ENCODE measurements at regions not wholly inside any gene's neighbourhood (a gene's known extent, or its start where the extent isn't known, plus 50 kb on each side); places are given as distances from the start of the nearest gene placed in this dataset.
"Not testable (repeated sequence)": the region's sequence is repeated elsewhere in the genome, so short reads cannot be mapped to it uniquely, and the experiment has no call there.

- no peak for DNase-seq (ENCODE audit: low read depth)
These were observed 892.1 kb upstream of the INTU start for GRCh38 chr4:126740687-126741086.

DNA sequence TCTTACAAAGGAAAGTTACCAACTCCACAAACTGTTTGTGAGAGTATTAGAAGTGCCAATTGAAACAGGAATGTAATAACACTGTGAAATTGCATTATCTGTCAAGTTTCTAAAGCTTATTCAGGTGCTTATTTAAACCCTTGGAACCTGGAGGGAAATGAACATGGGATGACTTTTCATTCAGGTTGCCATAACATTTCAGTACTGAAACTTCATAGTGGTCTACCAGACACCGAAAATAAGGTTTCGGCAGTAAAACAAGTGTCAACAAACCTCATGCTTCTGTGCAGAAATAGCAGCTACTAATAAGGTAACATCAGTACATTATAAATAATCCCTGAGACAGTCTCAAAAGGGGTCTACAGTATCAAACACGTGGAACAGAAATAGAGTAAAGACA is 890.7 kb upstream of the INTU start:
- no peak for DNase-seq (ENCODE audit: low read depth)

DNA sequence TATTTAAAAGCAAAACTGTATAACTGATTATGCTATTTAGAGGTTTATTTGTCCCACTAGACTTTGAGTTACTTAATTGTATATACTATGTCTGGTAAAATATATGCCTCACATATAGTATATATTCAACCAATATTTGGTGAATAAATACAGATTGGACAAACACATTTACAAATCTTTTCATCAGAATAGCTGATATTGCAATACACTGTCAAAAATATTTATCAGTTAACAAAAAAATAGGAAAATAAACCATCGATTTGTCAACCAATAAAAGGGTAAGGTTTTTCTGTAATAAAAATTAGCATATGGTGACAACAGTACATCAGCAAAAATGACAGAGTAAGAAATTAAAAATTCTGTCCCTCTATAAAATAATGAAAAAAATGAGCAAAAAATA is 889.9 kb upstream of the INTU start:
- no peak for DNase-seq (ENCODE audit: low read depth)

DNA sequence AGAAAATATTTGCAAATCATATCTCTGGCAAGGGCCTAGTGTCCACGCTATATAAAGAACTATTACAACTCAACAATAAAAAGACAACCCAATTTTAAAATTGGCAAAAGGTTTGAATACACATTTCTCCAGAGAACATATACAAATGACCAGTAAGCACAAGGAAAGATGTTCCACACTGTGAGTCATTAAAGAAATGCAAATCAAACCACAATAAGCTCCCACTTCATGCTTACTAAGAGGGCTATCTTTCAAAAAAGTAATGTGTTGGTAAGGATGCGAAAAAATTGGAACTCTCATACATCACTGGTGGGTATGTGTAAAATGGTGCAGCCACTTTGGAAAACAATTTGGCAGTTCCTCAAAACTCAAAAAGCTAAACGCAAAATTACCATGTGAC is 884.0 kb upstream of the INTU start:
- DNase-seq (ENCODE audit: low read depth), result no peak

- DNase-seq (ENCODE audit: low read depth), result no peak
These were observed 882.0 kb upstream of the INTU start for GRCh38 chr4:126750723-126751122.

GRCh38 chr4:126752126-126752525 is 880.6 kb upstream of the INTU start:
- DNase-seq (ENCODE audit: low read depth), result no peak

- DNase-seq (ENCODE audit: low read depth), result no peak
These were observed 880.1 kb upstream of the INTU start for GRCh38 chr4:126752702-126753101.

GRCh38 chr4:126753592-126753991 is 879.2 kb upstream of the INTU start:
- no peak for DNase-seq (ENCODE audit: low read depth)

DNA sequence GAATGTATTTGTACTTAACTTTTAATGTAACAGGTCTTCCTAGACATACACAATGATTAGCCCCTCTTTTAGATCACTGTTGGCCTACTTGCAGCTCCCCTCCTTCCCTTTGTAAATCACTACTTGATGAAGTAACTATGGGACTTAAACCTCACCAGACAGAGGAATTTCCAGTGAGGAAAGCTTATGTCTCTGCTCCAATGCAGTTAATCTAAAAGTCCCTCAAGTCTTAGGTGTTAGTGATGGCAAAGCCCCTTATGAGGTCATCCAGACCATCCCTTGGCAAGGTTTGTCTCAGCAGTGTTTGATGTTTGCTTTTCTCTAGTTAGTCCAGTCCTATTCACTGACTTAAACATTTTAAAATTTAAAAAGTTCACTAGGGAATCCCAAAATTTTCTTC is 877.3 kb upstream of the INTU start:
- DNase-seq (ENCODE audit: low read depth), result no peak

GRCh38 chr4:126756050-126756829 is 876.5 kb upstream of the INTU start:
- no peak for DNase-seq (ENCODE audit: low read depth)

DNA sequence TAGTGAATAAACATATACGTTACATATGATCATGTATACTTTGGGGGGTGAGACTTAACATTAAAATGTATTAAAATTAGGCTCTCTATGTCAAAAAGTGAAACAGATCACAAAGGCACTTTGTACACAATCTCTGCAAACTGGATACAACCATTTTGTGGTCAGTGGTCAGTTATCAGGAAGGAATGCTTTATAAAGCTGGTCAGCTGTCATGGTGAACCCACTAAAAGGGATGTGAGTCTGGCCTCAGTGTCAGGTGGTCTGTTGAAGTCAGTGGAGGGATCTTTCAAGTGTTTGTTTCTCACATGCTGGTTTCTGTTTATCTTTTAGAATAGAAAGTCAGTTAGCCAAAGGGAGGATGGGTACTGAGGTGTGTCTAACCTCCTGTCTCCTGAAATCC is 875.5 kb upstream of the INTU start:
- DNase-seq (ENCODE audit: low read depth), result no peak

- no peak for DNase-seq (ENCODE audit: low read depth)
These were observed 874.3 kb upstream of the INTU start for GRCh38 chr4:126758493-126758892.

DNA sequence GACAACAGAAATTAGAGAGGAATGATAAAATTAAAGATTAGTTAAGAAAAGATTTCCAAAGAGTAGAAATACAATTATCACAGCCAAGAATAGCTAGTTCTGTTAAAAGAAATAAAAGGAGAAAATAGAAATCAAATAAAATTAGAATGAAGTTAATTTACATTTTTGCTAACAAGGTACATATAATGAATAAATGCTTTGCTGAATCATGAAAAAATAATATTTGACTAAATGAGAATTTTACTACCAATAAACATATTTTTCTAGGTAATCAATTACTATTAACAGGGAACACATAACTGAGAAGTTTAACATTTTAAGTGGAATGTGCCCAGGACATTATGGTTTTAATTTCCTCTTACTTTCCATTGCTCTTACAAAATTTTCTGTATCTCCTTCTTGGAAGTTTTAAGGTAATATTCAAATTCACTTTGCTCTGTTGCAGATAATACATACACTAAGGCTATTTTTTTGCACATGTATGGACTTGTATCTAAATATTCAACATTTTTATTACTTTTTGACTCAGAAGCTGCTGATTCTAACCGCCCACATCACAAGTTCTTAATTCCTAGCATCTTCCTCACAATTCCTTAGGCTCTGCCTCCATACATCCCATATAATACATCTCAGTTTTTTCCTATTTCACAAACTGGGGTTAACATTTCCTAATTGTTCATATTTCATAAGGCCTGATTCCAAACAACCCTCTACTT is 870.7 kb upstream of the INTU start:
- DNase-seq (ENCODE audit: low read depth), result no peak

GRCh38 chr4:126762663-126763247 is 870.0 kb upstream of the INTU start:
- no peak for DNase-seq (ENCODE audit: low read depth)

- no peak for DNase-seq (ENCODE audit: low read depth)
These were observed 866.5 kb upstream of the INTU start for GRCh38 chr4:126766241-126766640.

- no peak for DNase-seq (ENCODE audit: low read depth)
These were observed 864.4 kb upstream of the INTU start for GRCh38 chr4:126768338-126768737.

DNA sequence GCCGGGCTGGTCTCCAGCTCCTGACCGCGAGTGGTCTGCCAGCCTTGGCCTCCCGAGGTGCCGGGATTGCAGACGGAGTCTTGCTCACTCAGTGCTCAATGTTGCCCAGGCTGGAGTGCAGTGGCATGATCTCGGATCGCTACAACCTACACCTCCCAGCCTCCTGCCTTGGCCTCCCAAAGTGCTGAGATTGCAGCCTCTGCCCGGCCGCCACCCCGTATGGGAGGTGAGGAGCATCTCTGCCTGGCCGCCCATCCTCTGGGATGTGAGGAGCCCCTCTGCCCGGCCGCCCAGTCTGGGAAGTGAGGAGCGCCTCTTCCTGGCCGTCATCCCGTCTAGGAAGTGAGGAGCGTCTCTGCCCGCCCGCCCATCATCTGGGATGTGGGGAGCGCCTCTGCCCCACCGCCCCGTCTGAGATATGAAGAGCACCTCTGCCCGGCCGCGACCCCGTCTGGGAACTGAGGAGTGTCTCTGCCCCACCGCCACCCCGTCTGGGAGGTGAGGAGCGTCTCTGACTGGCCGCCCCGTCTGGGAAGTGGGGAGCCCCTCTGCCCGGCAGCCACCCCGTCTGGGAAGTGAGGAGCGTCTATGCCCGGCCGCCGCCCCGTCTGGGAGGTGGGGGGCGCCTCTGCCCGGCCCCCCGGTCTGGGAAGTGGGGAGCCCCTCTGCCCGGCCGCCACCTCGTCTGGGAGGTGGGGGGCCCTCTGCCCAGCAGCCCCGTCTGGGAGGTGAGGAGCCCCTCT is 861.8 kb upstream of the INTU start:
- not testable (repeated sequence) for DNase-seq (ENCODE audit: low read depth)

DNA sequence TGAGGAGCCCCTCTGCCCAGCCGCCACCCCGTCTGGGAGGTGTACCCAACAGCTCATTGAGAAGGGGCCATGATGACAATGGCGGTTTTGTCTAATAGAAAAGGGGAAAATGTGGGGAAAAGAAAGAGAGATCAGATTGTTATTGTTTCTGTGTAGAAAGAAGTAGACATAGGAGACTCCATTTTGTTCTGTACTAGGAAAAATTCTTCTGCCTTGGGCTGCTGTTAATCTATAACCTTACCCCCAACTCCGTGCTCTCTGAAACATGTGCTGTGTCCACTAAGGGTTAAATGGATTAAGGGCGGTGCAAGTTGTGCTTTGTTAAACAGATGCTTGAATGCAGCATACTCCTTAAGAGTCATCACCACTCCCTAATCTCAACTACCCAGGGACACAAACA is 861.1 kb upstream of the INTU start:
- DNase-seq (ENCODE audit: low read depth), result not testable (repeated sequence)

DNA sequence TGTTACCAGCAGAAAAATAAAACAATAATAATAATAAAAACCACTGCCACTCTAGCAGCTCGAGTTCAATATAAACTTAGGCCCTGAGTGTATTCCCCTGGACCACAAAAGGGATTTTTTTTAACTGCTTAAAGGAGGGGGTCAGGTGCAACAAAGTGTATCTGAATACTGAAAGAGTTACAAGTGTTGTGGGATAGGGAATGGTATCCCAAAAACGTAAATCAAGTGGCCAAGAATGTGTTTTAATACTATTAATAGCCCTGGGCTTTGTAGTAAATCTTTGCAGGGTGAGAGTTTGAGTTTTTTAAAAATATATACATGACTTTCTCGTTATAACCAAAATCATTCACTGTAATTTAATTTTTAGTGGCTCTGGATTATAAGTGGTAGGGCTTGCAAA is 860.1 kb upstream of the INTU start:
- DNase-seq (ENCODE audit: low read depth), result no peak

DNA sequence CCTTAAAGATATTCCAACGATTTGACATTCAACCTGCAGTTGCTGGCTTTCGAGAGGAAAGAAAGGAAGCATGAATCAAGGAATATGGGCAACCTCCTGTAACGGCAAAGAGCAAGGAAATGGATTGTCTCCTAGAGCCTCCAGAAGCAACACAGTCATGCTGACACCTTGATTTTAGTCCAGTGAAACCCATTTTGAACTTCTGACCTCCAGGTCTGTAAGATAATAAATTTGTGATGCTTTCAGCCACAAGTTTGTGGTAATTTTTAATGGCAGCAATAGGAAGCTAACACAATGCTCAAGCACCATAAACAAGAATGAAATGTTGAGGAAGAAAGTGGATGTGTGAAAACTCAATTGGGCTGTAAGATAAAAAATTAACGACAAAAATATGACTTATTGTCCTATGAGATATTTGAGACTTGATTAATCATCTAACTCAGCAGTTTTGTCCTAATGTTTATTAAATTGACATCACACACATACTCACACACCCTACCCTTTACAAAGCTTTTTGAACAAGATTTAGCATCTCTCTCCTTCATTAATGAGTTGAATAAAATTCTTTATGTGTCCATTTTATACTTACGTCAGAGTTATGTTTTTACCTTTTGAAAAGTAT is 857.2 kb upstream of the INTU start:
- no peak for DNase-seq (ENCODE audit: low read depth)

GRCh38 chr4:126776361-126776760 is 856.4 kb upstream of the INTU start:
- DNase-seq (ENCODE audit: low read depth), result no peak

- DNase-seq (ENCODE audit: low read depth), result peak; percentile 64
These were observed 855.1 kb upstream of the INTU start for GRCh38 chr4:126777649-126778048.

All from GM04504 (cell line).